Erythroblast (primary cell): ENCODE measurements at regions not wholly inside any gene's neighbourhood (a gene's known extent, or its start where the extent isn't known, plus 50 kb on each side); places are given as distances from the start of the nearest gene placed in this dataset.

Experiments used
- GATA1 ChIP-seq: IDR thresholded peaks from 2 replicates; pipeline ENCODE4 v1.6.1; 2011; ENCODE audit warnings: low read depth, mild to moderate bottlenecking, control low read depth, low read length, moderate library complexity
- POLR2A ChIP-seq: IDR thresholded peaks from 2 replicates; pipeline ENCODE4 v1.6.1; 2011; ENCODE audit warnings: mild to moderate bottlenecking, low read length

GRCh38 chrX:67784712-67785111 is 240.9 kb downstream of the AR start:
- no peak for TF ChIP-seq POLR2A
- no peak for TF ChIP-seq GATA1
